CD14-positive monocyte (primary cell): ENCODE measurements at regions not wholly inside any gene's neighbourhood (a gene's known extent, or its start where the extent isn't known, plus 50 kb on each side); places are given as distances from the start of the nearest gene placed in this dataset.

Experiments
- DNase-seq, 3 donors: peaks; one replicate each; pipeline ENCODE4 v3.0.0-alpha.2; 2011 to 2022
- H2AFZ ChIP-seq: 2 replicates; pipeline ENCODE4 v1.6.0; 2012; ENCODE audit warnings: mild to moderate bottlenecking, low read depth, low read length, inconsistent platforms; ENCODE audit not compliant: insufficient read depth, poor library complexity, severe bottlenecking
- H3K27ac ChIP-seq, 2 donors: 1 replicate in 1 of 2; 2 replicates in 1 of 2; pipeline ENCODE4 v1.5.1; 2012 to 2013; ENCODE audit warnings: low read length in 2 of 2, control low read depth in 1 of 2, inconsistent platforms in 1 of 2, low read depth in 1 of 2, mild to moderate bottlenecking in 1 of 2
- H3K27me3 ChIP-seq, 2 donors: one replicate each; pipeline versions ENCODE4 v1.6.0 to v1.6.1; 2011 to 2013; ENCODE audit warnings: low read length in 2 of 2; ENCODE audit not compliant: control insufficient read depth in 2 of 2, insufficient read depth in 2 of 2
- H3K36me3 ChIP-seq, 2 donors: replicated peaks in 1 of 2; 1 replicate in 1 of 2; 2 replicates in 1 of 2; pipeline versions ENCODE4 v1.5.1 to v1.6.1; 2012 to 2013; ENCODE audit warnings: low read length in 2 of 2, control low read depth in 1 of 2, inconsistent platforms in 1 of 2, mild to moderate bottlenecking in 1 of 2; ENCODE audit not compliant: insufficient read depth in 2 of 2, control insufficient read depth in 1 of 2
- H3K4me1 ChIP-seq, 2 donors: 1 replicate in 1 of 2; 2 replicates in 1 of 2; pipeline versions ENCODE4 v1.5.1 to v1.6.1; 2012 to 2013; ENCODE audit warnings: low read length in 2 of 2, control low read depth in 1 of 2, inconsistent platforms in 1 of 2, mild to moderate bottlenecking in 1 of 2, moderate library complexity in 1 of 2; ENCODE audit not compliant: insufficient read depth in 2 of 2, control insufficient read depth in 1 of 2
- H3K4me2 ChIP-seq: replicated peaks from 2 replicates; pipeline ENCODE3; 2012; ENCODE audit warnings: low read length, moderate library complexity, mild to moderate bottlenecking; ENCODE audit not compliant: poor library complexity, severe bottlenecking; ENCODE audit errors: extremely low read depth
- H3K4me3 ChIP-seq, 3 experiments: fragments of 200-600 bp in 1 of 3; sonication (generic) in 1 of 3; replicated peaks in 1 of 3; 1 replicate in 2 of 3; 2 replicates in 1 of 3; pipeline ENCODE4 v1.5.1; 2011 to 2013; ENCODE audit warnings: low read length in 3 of 3, mild to moderate bottlenecking in 3 of 3, control low read depth in 2 of 3, low read depth in 2 of 3, inconsistent platforms in 1 of 3, moderate library complexity in 1 of 3
- H3K79me2 ChIP-seq: 2 replicates; pipeline ENCODE4 v1.6.0; 2012; ENCODE audit warnings: mild to moderate bottlenecking, control low read depth, inconsistent platforms, low read length, moderate library complexity; ENCODE audit not compliant: insufficient read depth
- H3K9ac ChIP-seq: 2 replicates; pipeline ENCODE4 v1.6.0; 2017; ENCODE audit warnings: low read length, mild to moderate bottlenecking; ENCODE audit not compliant: insufficient read depth, poor library complexity, severe bottlenecking
- H3K9me3 ChIP-seq, 2 donors: replicated peaks in 1 of 2; 1 replicate in 1 of 2; 2 replicates in 1 of 2; pipeline versions ENCODE4 v1.5.1 to v1.6.1; 2012 to 2013; ENCODE audit warnings: low read length in 2 of 2, control low read depth in 1 of 2; ENCODE audit not compliant: control insufficient read depth in 1 of 2, insufficient read depth in 1 of 2
- H4K20me1 ChIP-seq: 2 replicates; pipeline ENCODE4 v1.6.0; 2012; ENCODE audit warnings: mild to moderate bottlenecking, low read length, control low read depth, moderate library complexity; ENCODE audit not compliant: insufficient read depth
- H3K27ac Mint-ChIP-seq, 7 donors: one replicate each; pipeline ENCODE4 v1.8.0; 2020; ENCODE audit warnings: mild to moderate bottlenecking in 7 of 7, mixed read lengths in 7 of 7, moderate library complexity in 6 of 7, inconsistent platforms in 2 of 7
- H3K27me3 Mint-ChIP-seq, 3 donors: one replicate each; pipeline ENCODE4 v1.8.0; 2021 to 2022; ENCODE audit warnings: low read depth in 3 of 3, mild to moderate bottlenecking in 3 of 3, mixed read lengths in 3 of 3, moderate library complexity in 3 of 3, inconsistent platforms in 1 of 3
- H3K36me3 Mint-ChIP-seq, 2 donors: one replicate each; pipeline ENCODE4 v1.8.0; 2020; ENCODE audit warnings: mixed read lengths in 2 of 2, inconsistent platforms in 1 of 2, mild to moderate bottlenecking in 1 of 2
- H3K4me1 Mint-ChIP-seq: one replicate; pipeline ENCODE4 v1.8.0; 2020; ENCODE audit warnings: mild to moderate bottlenecking, mixed read lengths
- H3K4me3 Mint-ChIP-seq, 2 donors: one replicate each; pipeline ENCODE4 v1.8.0; 2020; ENCODE audit warnings: mild to moderate bottlenecking in 2 of 2, mixed read lengths in 2 of 2, moderate library complexity in 1 of 2
- H3K9me3 Mint-ChIP-seq, 7 donors: one replicate each; pipeline ENCODE4 v1.8.0; 2020 to 2022; ENCODE audit warnings: mixed read lengths in 7 of 7, mild to moderate bottlenecking in 6 of 7, moderate library complexity in 6 of 7, inconsistent platforms in 2 of 7
- CTCF ChIP-seq: fragments of 200-600 bp; IDR thresholded peaks from one replicate; pipeline ENCODE4 v1.8.0; 2022; ENCODE audit warnings: antibody characterized with exemption, mild to moderate bottlenecking
- WGBS: methylation state at CpG from one replicate; pipeline ENCODE4 v1.1.5; 2013; ENCODE audit warnings: missing lambda C conversion rate; ENCODE audit not compliant: insufficient coverage; 5-methylcytosine and 5-hydroxymethylcytosine counted together
- intact Hi-C, 2 donors: fragments of 100-400 bp; cut with micrococcal nuclease; formaldehyde crosslinking; loops; one replicate each; pipeline versions ENCODE4 v1.15.0 to v1.15.1; 2023

GRCh38 chr12:126663304-126664094 lies 1598.3 kb downstream of the AACS start:
- no peak overlapping the region for H3K27ac Mint-ChIP-seq
- Histone ChIP-seq H3K27ac (no peak overlapping the region), H3K9me3 (peaks cover 6 to 7% of the 10 kb centered on the region in 2 donors), H3K9ac (no peak overlapping the region), H3K4me3 (no peak overlapping the region), H3K4me1 (no peaks in the 10 kb centered on the region), H3K27me3 (no peaks in the 10 kb centered on the region), H2AFZ (no peak overlapping the region), H3K36me3 (no peaks in the 10 kb centered on the region), H3K4me2 (no peak overlapping the region), H4K20me1 (no peaks in the 10 kb centered on the region), H3K79me2 (no peaks in the 10 kb centered on the region)
- 47% methylated on average over 2 of the region's 6 CpGs for WGBS
- no peak overlapping the region for H3K4me3 Mint-ChIP-seq
- no peaks in the 10 kb centered on the region for H3K36me3 Mint-ChIP-seq
- TF ChIP-seq CTCF = no peak
- intact Hi-C loops = no loop called here
- H3K4me1 Mint-ChIP-seq = no peaks in the 10 kb centered on the region
- H3K9me3 Mint-ChIP-seq = peaks cover 2 to 8% (median 5%) of the 10 kb centered on the region in 7 donors
- DNase-seq = no peak
- no peaks in the 10 kb centered on the region for H3K27me3 Mint-ChIP-seq

GRCh38 chr12:126667339-126667738 lies 1599.6 kb upstream of the TMEM132C start:
- Mint-ChIP-seq H3K36me3 (no peaks in the 10 kb centered on the region), H3K27me3 (no peaks in the 10 kb centered on the region), H3K4me1 (no peaks in the 10 kb centered on the region), H3K27ac (no peak overlapping the region), H3K9me3 (peaks cover 0 to 5% (median 0%) of the 10 kb centered on the region in 7 donors), H3K4me3 (no peak overlapping the region)
- no peak overlapping the region for H3K9ac ChIP-seq
- H3K4me3 ChIP-seq = no peak overlapping the region
- H3K27ac ChIP-seq = no peak overlapping the region
- no peak overlapping the region for H3K4me2 ChIP-seq
- no peak for TF ChIP-seq CTCF
- H3K36me3 ChIP-seq = no peaks in the 10 kb centered on the region
- H3K27me3 ChIP-seq = no peaks in the 10 kb centered on the region
- 100% methylated on average over 3 of the region's 4 CpGs for whole genome bisulfite sequencing
- no peak overlapping the region for H2AFZ ChIP-seq
- no peaks in the 10 kb centered on the region for H3K79me2 ChIP-seq
- intact Hi-C loops = no loop called here
- H3K9me3 ChIP-seq = peaks cover 0 to 8% of the 10 kb centered on the region in 2 donors
- H4K20me1 ChIP-seq = no peaks in the 10 kb centered on the region
- no peak for DNase-seq
- H3K4me1 ChIP-seq = no peaks in the 10 kb centered on the region
